ENCODE measurements at regions not wholly inside any gene's neighbourhood (a gene's known extent, or its start where the extent isn't known, plus 50 kb on each side); places are given as distances from the start of the nearest gene placed in this dataset.

- no peak for TF ChIP-seq CTCF (IDR thresholded peaks at IDR 0.05)
- no peak for TF ChIP-seq POLR2A (IDR thresholded peaks at IDR 0.05)
Observed at GRCh38 chr15:87656372-87656771, 600.2 kb downstream of the NTRK3 start.
